22Rv1 (cell line): ENCODE measurements at regions not wholly inside any gene's neighbourhood (a gene's known extent, or its start where the extent isn't known, plus 50 kb on each side); places are given as distances from the start of the nearest gene placed in this dataset.

ENCODE experiments used
- ZFX ChIP-seq: fragments of 450-650 bp; IDR thresholded peaks from 2 replicates; pipeline ENCODE4 v1.6.1; 2017; ENCODE audit warnings: antibody characterized with exemption, borderline replicate concordance
- TF ChIP-seq, protein P1 (sequence below): fragments of 450-650 bp; IDR thresholded peaks from 2 replicates; pipeline ENCODE4 v1.5.1; 2017; ENCODE audit warnings: mild to moderate bottlenecking

DNA sequence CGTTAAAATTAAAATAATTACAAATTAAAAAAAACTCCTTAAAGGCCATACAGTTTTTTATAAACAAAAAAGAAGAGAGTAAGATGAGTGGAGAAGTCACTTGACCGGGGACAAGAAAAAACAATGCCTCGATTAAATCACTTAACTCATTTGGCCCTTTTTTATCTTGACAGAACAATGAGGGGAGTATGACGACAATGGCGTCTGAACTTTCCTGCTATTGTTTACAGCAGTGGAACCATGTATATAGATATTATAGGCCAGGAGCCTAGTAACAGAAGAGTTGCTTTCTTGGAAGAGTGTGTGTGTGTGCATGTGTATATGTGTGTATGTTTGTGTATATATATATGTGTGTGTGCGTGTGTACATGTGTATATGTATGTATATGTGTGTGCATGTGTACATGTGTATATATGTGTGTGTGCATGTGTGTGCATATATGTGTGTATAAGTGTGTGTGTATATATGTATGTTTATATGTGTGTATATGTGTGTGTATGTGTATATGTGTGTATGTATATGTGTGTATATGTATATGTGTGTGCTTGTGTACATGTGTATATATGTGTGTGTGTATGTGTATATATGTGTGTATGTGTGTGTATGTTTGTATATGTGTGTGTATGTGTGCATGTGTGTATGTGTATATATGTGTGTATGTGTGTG lies 153.4 kb upstream of the FAT1 start:
- TF ChIP-seq, protein P1, sequence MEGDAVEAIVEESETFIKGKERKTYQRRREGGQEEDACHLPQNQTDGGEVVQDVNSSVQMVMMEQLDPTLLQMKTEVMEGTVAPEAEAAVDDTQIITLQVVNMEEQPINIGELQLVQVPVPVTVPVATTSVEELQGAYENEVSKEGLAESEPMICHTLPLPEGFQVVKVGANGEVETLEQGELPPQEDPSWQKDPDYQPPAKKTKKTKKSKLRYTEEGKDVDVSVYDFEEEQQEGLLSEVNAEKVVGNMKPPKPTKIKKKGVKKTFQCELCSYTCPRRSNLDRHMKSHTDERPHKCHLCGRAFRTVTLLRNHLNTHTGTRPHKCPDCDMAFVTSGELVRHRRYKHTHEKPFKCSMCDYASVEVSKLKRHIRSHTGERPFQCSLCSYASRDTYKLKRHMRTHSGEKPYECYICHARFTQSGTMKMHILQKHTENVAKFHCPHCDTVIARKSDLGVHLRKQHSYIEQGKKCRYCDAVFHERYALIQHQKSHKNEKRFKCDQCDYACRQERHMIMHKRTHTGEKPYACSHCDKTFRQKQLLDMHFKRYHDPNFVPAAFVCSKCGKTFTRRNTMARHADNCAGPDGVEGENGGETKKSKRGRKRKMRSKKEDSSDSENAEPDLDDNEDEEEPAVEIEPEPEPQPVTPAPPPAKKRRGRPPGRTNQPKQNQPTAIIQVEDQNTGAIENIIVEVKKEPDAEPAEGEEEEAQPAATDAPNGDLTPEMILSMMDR = no peak
- TF ChIP-seq ZFX = no peak
